A204.1 (cell line): ENCODE measurements at regions not wholly inside any gene's neighbourhood (a gene's known extent, or its start where the extent isn't known, plus 50 kb on each side); places are given as distances from the start of the nearest gene placed in this dataset.

Source experiments
- FAIRE-seq: peaks from 2 replicates; lab custom pipeline; 2012; peaks lifted over from hg19 to GRCh38; lab: Jason Lieb, UNC

- no peak for FAIRE-seq
Observed at GRCh38 chr9:86525182-86525581, 171.0 kb upstream of the TUT7 start.

DNA sequence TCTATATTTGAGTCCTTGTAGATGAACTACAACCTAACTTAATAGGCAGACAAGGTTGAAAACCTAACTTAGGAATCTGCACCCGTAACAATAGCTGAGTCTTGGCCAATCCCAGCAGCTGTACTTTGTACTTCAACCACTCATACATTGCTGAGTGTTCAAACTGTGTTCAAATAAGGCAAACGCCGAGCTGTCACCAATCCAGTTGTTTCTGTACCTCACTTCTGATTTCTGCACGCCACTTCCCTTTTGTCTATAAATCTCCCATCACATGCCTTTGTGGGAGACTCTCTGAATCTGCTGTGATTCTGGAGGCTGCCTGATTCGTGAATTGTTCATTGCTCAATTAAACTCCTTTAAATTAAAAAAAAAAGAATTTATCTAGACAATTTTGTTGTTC is 167.8 kb upstream of the TUT7 start:
- FAIRE-seq: no peak

DNA sequence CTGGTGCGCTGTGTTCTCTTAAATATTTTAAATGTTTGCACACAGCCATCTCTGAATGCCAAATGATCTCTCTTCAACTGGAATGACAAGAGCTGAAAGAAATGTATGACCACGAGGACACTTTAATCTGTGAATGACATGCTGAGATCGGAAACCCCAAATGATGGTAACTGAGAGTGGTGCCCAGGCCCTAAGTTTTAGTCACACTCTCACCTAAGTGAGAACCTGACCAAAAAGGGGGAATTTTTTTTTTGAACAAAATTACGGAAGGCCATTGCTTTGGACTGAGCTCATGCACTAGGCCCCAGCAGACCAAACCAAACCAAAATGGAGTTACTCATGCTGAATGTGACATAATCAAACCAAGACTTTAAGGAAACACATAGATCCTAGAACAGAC is 167.1 kb upstream of the TUT7 start:
- no peak for FAIRE-seq

GRCh38 chr9:86519066-86519615 is 164.9 kb upstream of the TUT7 start:
- FAIRE-seq: no peak

DNA sequence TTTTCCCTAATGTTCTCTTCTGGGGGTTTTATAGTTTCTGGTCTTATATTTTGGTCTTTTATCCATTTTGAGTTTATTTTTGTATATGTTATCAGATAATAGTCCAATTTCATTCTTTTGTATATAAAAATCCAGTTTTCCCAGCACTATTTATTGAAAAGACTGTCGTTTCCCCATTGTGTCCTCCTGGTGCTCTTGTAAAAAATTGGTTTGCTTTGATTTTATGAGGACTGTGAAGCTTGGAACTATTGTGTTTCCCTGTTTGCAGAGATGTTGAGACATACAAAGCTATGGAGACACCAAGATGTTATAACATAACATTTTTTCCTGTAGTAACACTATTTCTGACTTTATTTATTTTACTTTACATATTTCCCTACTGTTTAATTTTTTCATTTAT is 163.3 kb upstream of the TUT7 start:
- FAIRE-seq: no peak

GRCh38 chr9:86516564-86516963 is 162.4 kb upstream of the TUT7 start:
- FAIRE-seq: no peak

- no peak for FAIRE-seq
Observed at GRCh38 chr9:86515221-86515620, 161.0 kb upstream of the TUT7 start.

DNA sequence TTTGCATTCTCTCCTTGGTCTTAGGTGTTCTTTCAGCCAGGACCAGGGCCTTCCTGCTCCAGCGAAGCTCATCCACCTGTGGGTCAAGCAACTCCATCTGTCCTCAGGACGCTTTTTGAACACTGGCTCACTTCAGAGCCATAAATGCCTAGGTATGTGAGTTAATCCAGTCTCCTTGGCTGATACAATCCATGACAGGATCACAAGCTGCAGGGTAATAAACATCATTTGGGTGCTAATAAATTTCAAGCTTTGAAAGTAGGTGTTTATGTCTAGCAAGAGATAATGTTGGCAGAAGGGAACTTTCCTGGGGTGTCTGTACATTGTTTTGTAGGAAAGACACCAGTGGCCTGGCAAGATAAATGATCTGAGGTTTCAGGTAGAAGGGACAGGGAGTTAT is 159.2 kb upstream of the TUT7 start:
- FAIRE-seq: no peak

- FAIRE-seq: no peak
Observed at GRCh38 chr9:86512929-86513328, 158.7 kb upstream of the TUT7 start.

GRCh38 chr9:86511614-86512360 is 157.6 kb upstream of the TUT7 start:
- no peak for FAIRE-seq

- FAIRE-seq: no peak
Observed at GRCh38 chr9:86508208-86508903, 154.1 kb upstream of the TUT7 start.

GRCh38 chr9:86507212-86507630 is 153.0 kb upstream of the TUT7 start:
- FAIRE-seq: no peak

GRCh38 chr9:86503942-86504341 is 149.7 kb upstream of the TUT7 start:
- no peak for FAIRE-seq

- FAIRE-seq: no peak
Observed at GRCh38 chr9:86503314-86503713, 149.1 kb upstream of the TUT7 start.

- no peak for FAIRE-seq
Observed at GRCh38 chr9:86500667-86501435, 146.6 kb upstream of the TUT7 start.

DNA sequence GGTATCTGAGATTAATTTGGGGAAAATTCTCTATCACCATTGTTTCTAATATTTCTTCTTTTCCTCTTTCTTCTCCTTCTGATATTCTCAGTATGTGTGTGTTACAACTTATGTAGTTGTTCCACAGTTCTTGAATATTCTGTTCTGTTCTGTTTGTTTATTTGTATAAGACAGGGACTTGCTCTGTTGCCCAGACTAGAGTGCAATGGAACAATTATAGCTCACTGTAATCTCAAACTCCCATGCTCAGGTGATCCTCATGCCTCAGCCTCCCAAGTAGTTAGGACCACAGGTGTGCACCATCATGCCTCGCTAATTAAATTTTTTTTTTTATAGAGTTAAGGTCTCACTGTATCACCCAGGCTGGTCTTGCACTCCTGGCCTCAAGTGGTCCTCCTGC is 145.8 kb upstream of the TUT7 start:
- no peak for FAIRE-seq

- no peak for FAIRE-seq
Observed at GRCh38 chr9:86494644-86495111, 140.5 kb upstream of the TUT7 start.

DNA sequence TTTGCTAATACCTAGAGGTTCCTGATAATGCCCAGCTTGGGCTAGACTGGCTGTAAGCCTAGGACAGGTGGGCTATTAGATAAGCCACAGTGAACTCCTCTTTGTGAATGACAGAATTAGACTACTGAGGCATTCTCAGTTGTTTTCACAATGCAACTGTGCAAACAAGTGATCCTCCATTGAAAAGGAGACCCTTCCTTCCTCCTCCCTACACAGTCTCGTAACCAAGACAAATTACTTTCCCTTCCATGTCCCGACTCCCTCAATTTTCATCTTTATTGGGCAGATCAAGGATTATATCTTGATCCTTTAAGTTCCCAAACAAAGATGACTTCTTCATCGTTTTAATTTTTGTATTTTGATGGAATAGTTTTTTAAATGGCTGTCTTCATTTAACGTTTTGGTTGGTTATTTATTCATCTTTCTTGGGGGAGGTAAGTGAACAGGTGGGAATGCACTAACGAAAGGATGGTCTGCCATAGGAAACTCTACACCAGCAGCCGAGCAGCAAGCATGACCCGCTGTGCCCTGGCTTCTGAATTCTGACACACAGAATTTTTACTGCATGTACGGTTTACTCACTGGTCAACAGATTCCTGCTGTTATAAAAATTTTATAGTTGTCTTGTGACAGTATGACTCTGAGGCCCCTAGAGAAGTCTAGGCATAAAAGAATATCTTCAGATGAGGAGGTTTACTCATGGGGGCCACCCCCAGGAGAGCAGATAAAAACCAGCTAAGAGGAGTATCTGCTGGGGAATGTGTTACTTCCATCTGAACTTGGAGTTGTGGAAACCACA is 137.5 kb upstream of the TUT7 start:
- FAIRE-seq: no peak

DNA sequence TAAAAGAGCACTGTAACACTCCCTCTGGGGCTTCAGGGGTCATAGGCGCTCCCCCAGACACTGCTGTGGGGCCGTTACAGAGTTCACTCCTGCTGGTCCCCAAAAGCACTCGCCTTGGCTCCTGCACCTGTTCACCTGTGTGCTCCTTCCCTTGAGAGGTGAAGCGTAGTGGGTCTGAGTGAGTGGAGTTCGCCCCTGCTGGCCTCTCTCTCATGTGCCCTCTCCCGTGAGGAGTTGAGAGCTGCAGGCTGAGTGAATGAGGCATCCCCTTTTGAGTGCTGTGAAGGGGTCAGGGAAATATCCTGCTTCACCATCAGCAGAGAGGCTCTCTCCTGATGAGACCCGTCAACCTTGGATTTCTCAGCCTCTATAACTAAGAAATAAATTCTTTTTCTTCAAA is 134.6 kb upstream of the TUT7 start:
- FAIRE-seq: no peak

DNA sequence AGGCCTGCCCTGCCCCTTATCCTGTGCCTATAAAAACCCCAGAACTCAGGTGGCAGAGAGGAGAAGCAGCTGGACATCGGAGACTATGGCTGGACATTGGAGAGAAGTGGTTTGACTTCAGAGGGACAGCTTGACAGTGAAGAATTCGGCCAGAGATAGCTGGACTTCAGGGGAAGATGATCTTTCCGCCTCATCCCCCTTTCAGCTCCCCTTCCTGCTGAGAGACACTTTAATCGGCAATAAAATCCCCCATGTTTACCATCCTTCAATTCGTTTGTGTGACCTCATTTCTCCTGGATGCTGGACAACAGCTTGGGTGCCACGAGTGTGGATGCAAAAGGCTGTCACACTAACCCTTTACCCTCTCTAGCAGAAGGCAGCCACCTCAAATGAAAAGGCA is 134.1 kb upstream of the TUT7 start:
- no peak for FAIRE-seq

- FAIRE-seq: no peak
Observed at GRCh38 chr9:86487838-86488233, 133.6 kb upstream of the TUT7 start.
